ENCODE measurements at regions not wholly inside any gene's neighbourhood (a gene's known extent, or its start where the extent isn't known, plus 50 kb on each side); places are given as distances from the start of the nearest gene placed in this dataset.

- peak overlapping the region; percentile 25 for H3K27ac ChIP-seq
- TF ChIP-seq EP300 (IDR thresholded peaks at IDR 0.05) (no peak), POLR2AphosphoS5 (IDR thresholded peaks at IDR 0.05) (peak in 1 of 3 donors; percentile 56), POLR2A (IDR thresholded peaks at IDR 0.05) (no peak)
- TF ChIP-seq, protein P1, sequence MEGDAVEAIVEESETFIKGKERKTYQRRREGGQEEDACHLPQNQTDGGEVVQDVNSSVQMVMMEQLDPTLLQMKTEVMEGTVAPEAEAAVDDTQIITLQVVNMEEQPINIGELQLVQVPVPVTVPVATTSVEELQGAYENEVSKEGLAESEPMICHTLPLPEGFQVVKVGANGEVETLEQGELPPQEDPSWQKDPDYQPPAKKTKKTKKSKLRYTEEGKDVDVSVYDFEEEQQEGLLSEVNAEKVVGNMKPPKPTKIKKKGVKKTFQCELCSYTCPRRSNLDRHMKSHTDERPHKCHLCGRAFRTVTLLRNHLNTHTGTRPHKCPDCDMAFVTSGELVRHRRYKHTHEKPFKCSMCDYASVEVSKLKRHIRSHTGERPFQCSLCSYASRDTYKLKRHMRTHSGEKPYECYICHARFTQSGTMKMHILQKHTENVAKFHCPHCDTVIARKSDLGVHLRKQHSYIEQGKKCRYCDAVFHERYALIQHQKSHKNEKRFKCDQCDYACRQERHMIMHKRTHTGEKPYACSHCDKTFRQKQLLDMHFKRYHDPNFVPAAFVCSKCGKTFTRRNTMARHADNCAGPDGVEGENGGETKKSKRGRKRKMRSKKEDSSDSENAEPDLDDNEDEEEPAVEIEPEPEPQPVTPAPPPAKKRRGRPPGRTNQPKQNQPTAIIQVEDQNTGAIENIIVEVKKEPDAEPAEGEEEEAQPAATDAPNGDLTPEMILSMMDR (IDR thresholded peaks at IDR 0.05), result no peak
- peaks cover 29% of the 10 kb centered on the region for H3K4me1 ChIP-seq
- DNase-seq (ENCODE audit: low spot score in 2 of 2), result no peak
- H3K27me3 ChIP-seq, result no peaks in the 10 kb centered on the region
- H3K9me3 ChIP-seq, result no peaks in the 10 kb centered on the region
- no peaks in the 10 kb centered on the region for H3K36me3 ChIP-seq
- WGBS, result 17% methylated on average over 2 of the region's 2 CpGs
- H3K4me3 ChIP-seq, result no peak overlapping the region
Measured at GRCh38 chr3:64345371-64345770, 120.1 kb upstream of the PRICKLE2 start.

- DNase-seq (ENCODE audit: low spot score in 2 of 2), result no peak
- H3K36me3 ChIP-seq, result no peaks in the 10 kb centered on the region
- TF ChIP-seq POLR2A (IDR thresholded peaks at IDR 0.05) (no peak), POLR2AphosphoS5 (IDR thresholded peaks at IDR 0.05) (no peak), EP300 (IDR thresholded peaks at IDR 0.05) (no peak)
- TF ChIP-seq, protein P1 (IDR thresholded peaks at IDR 0.05), result no peak
- H3K27ac ChIP-seq, result peak overlapping the region; percentile 25
- H3K4me1 ChIP-seq, result peaks cover 29% of the 10 kb centered on the region
- no peak overlapping the region for H3K4me3 ChIP-seq
- WGBS, result 58% methylated on average over 4 of the region's 4 CpGs
- H3K27me3 ChIP-seq, result no peaks in the 10 kb centered on the region
- H3K9me3 ChIP-seq, result no peaks in the 10 kb centered on the region
Measured at GRCh38 chr3:64344721-64345207, 119.5 kb upstream of the PRICKLE2 start.

- DNase-seq (ENCODE audit: low spot score in 2 of 2), result no peak
- Histone ChIP-seq H3K9me3 (no peaks in the 10 kb centered on the region), H3K36me3 (no peaks in the 10 kb centered on the region), H3K4me3 (no peak overlapping the region), H3K27ac (no peak overlapping the region), H3K27me3 (no peaks in the 10 kb centered on the region), H3K4me1 (peaks cover 29% of the 10 kb centered on the region)
- no peak for TF ChIP-seq POLR2AphosphoS5 (IDR thresholded peaks at IDR 0.05)
- TF ChIP-seq, protein P1 (IDR thresholded peaks at IDR 0.05), result no peak
- TF ChIP-seq EP300 (IDR thresholded peaks at IDR 0.05), result no peak
- TF ChIP-seq POLR2A (IDR thresholded peaks at IDR 0.05), result no peak
- WGBS, result 77% methylated on average over 8 of the region's 8 CpGs
Measured at GRCh38 chr3:64343689-64344430, 118.6 kb upstream of the PRICKLE2 start.

- TF ChIP-seq EP300 (IDR thresholded peaks at IDR 0.05) (no peak), POLR2AphosphoS5 (IDR thresholded peaks at IDR 0.05) (no peak), POLR2A (IDR thresholded peaks at IDR 0.05) (no peak)
- TF ChIP-seq, protein P1 (IDR thresholded peaks at IDR 0.05), result no peak
- no peak for DNase-seq (ENCODE audit: low spot score in 2 of 2)
Measured at GRCh38 chr3:64342940-64343688, 117.8 kb upstream of the PRICKLE2 start.

DNA sequence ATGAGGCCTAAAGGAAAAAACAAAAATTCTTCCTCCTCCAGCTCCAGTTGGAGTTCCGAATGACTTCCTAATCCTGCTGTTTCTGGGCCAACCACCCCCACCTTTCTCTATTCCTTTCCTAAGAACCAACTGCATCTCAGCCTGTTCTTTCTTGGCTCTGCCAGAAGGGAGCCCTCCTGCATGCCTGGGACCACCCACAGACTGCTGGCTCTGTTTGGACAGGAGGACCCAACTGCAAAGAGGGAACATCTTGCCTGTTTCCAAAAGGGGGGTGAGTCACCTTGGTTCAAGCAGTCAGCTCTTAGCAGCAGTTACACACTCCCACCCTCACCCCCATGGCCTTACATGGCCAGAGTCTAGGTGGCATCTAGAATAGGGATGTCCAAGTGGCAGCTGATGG lies 116.0 kb upstream of the PRICKLE2 start:
- no peaks in the 10 kb centered on the region for H3K36me3 ChIP-seq
- DNase-seq (ENCODE audit: low spot score in 2 of 2), result no peak
- peaks cover 29% of the 10 kb centered on the region for H3K4me1 ChIP-seq
- no peak overlapping the region for H3K27ac ChIP-seq
- TF ChIP-seq POLR2AphosphoS5 (IDR thresholded peaks at IDR 0.05) (no peak), EP300 (IDR thresholded peaks at IDR 0.05) (no peak), POLR2A (IDR thresholded peaks at IDR 0.05) (no peak)
- TF ChIP-seq, protein P1 (IDR thresholded peaks at IDR 0.05), result no peak
- WGBS, result 85% methylated on average over 1 of the region's 1 CpG
- no peak overlapping the region for H3K4me3 ChIP-seq
- H3K9me3 ChIP-seq, result no peaks in the 10 kb centered on the region
- H3K27me3 ChIP-seq, result no peaks in the 10 kb centered on the region

More at GRCh38 chr3:64342940-64343688, 117.8 kb upstream of the PRICKLE2 start:
- Histone ChIP-seq H3K36me3 (no peaks in the 10 kb centered on the region), H3K9me3 (no peaks in the 10 kb centered on the region), H3K27ac (no peak overlapping the region), H3K4me3 (no peak overlapping the region), H3K4me1 (peaks cover 29% of the 10 kb centered on the region), H3K27me3 (no peaks in the 10 kb centered on the region)
- WGBS, result 81% methylated on average over 6 of the region's 6 CpGs
